ENCODE measurements at regions not wholly inside any gene's neighbourhood (a gene's known extent, or its start where the extent isn't known, plus 50 kb on each side); places are given as distances from the start of the nearest gene placed in this dataset.

GRCh38 chr5:103486739-103487138 is 75.8 kb downstream of the NUDT12 start:
- DNase-seq (no peak), ATAC-seq (ENCODE audit: low read depth) (no peak)
- BruUV-seq (replicated peaks) = no TSS peak
- Histone ChIP-seq H3K9me3 (ENCODE audit: control insufficient read depth, insufficient read depth, low read length) (no peaks in the 10 kb centered on the region), H3K4ac (ENCODE audit: low read depth, low read length) (no peak overlapping the region), H3K4me1 (ENCODE audit: control insufficient read depth, insufficient read depth, low read length) (no peaks in the 10 kb centered on the region; the same call in 1 of the 2 replicates), H4K5ac (ENCODE audit: low read depth, low read length) (no peak overlapping the region), H2BK120ac (ENCODE audit: low read depth, low read length) (no peak overlapping the region), H3K79me1 (ENCODE audit: low read depth in 1 of 2, low read length in 2 of 2) (no peaks in the 10 kb centered on the region), H4K91ac (ENCODE audit: insufficient read depth, low read depth, low read length) (no peak overlapping the region), H3K4me2 (ENCODE audit: low read depth, low read length) (no peak overlapping the region), H3K23ac (ENCODE audit: low read depth, low read length) (no peak overlapping the region), H2AK9ac (replicated peaks; ENCODE audit: low read depth, low read length, poor library complexity) (no peak overlapping the region), H2BK20ac (ENCODE audit: low read depth, low read length) (no peak overlapping the region), H3K14ac (replicated peaks; ENCODE audit: low read depth, low read length) (no peak overlapping the region), H2AK5ac (ENCODE audit: low read depth, low read length) (no peak overlapping the region), H3K27ac (ENCODE audit: insufficient read depth, low read length) (no peak overlapping the region), H3K36me3 (ENCODE audit: control insufficient read depth, insufficient read depth, low read length) (no peaks in the 10 kb centered on the region), H3K9me1 (ENCODE audit: insufficient read depth, low read length) (no peaks in the 10 kb centered on the region), H3K18ac (ENCODE audit: low read depth, low read length) (no peak overlapping the region), H2AFZ (replicated peaks; ENCODE audit: low read length, poor library complexity) (no peak overlapping the region), H3K56ac (ENCODE audit: extremely low read depth, insufficient read depth, low read length) (no peak overlapping the region), H4K20me1 (ENCODE audit: insufficient read depth, low read length) (no peaks in the 10 kb centered on the region), H3K27me3 (ENCODE audit: control insufficient read depth, insufficient read depth, low read length) (peaks cover 17% of the 10 kb centered on the region), H2BK15ac (ENCODE audit: low read depth, low read length) (no peak overlapping the region), H3K4me3 (ENCODE audit: insufficient read depth, low read depth, low read length) (no peak overlapping the region), H2BK5ac (ENCODE audit: low read depth, low read length, poor library complexity, severe bottlenecking) (no peak overlapping the region), H3K9ac (ENCODE audit: low read depth, low read length) (no peak overlapping the region), H4K8ac (ENCODE audit: low read depth in 2 of 2, low read length in 2 of 2) (no peak overlapping the region)
- intact Hi-C loops (cut with micrococcal nuclease) = no loop called here
- POLR2A ChIA-PET (ENCODE audit: unreplicated experiment) = no interaction called here
- dilution Hi-C loops (cut with HindIII; ENCODE audit: low sequenced_read_pairs, unreplicated experiment) = no loop called here
- CTCF ChIA-PET = interaction anchor here (1.3 kb wide), 1 partner anchor 33 kb away, joined by 3 read pairs; no protein-coding TSS in a partner anchor
- TF ChIP-seq CTCF (conservative IDR thresholded peaks at IDR 0.05; ENCODE audit: low read depth, low read length) (no peak), BHLHE40 (IDR thresholded peaks at IDR 0.05; ENCODE audit: low read depth, low read length) (no peak), RFX5 (IDR thresholded peaks at IDR 0.05; ENCODE audit: low read depth, low read length) (no peak), FOS (IDR thresholded peaks at IDR 0.05; ENCODE audit: low read depth, low read length) (no peak)
- in situ Hi-C loops (cut with MboI; ENCODE audit: low sequenced_read_pairs) = loop anchor here (25.0 kb wide), 1 partner anchor 899 kb away; no protein-coding TSS in a partner anchor
- WGBS, 2 experiments (ENCODE audit: extremely low coverage in 2 of 2, insufficient read length in 1 of 2) = no CpG with 5 or more reads among the region's 5 CpGs
